ENCODE measurements at regions not wholly inside any gene's neighbourhood (a gene's known extent, or its start where the extent isn't known, plus 50 kb on each side); places are given as distances from the start of the nearest gene placed in this dataset.

GRCh38 chr2:217712431-217712830 is 290.4 kb downstream of the TNS1 start:
- no peak for TF ChIP-seq EZH2 (IDR thresholded peaks at IDR 0.05; ENCODE audit: low read depth, unreplicated experiment)
- no peak for TF ChIP-seq NANOG (IDR thresholded peaks at IDR 0.05; ENCODE audit: borderline replicate concordance)
- no peak for TF ChIP-seq CTCF (conservative IDR thresholded peaks at IDR 0.05; ENCODE audit: low read depth in 2 of 2)
- no peak for TF ChIP-seq POLR2AphosphoS5 (IDR thresholded peaks at IDR 0.05; ENCODE audit: low read depth)
- no peak for TF ChIP-seq REST (IDR thresholded peaks at IDR 0.05; ENCODE audit: unreplicated experiment)
- TF ChIP-seq ZNF114 (CRISPR knock-in tag; IDR thresholded peaks at IDR 0.05) = no peak
- no peak for TF ChIP-seq ZNF462 (CRISPR knock-in tag; IDR thresholded peaks at IDR 0.05)
- TF ChIP-seq ZNF331 (CRISPR knock-in tag; IDR thresholded peaks at IDR 0.05; ENCODE audit: low read depth) = no peak
- no peak for TF ChIP-seq ETS1 (IDR thresholded peaks at IDR 0.05)
- TF ChIP-seq CREB1 (CRISPR knock-in tag; IDR thresholded peaks at IDR 0.05; ENCODE audit: low read depth) = no peak
- no peak for TF ChIP-seq JUNB (IDR thresholded peaks at IDR 0.05; ENCODE audit: unreplicated experiment)
- no peak for TF ChIP-seq EZH2phosphoT487 (IDR thresholded peaks at IDR 0.05; ENCODE audit: unreplicated experiment)
- no peak for TF ChIP-seq STAT1 (IDR thresholded peaks at IDR 0.05; ENCODE audit: unreplicated experiment)
